Effector memory CD4-positive, alpha-beta T cell (primary cell): ENCODE measurements at regions not wholly inside any gene's neighbourhood (a gene's known extent, or its start where the extent isn't known, plus 50 kb on each side); places are given as distances from the start of the nearest gene placed in this dataset.

ENCODE experiments used
- DNase-seq, 3 donors: peaks; one replicate each; pipeline ENCODE4 v3.0.0-alpha.2; 2020
- H3K27ac ChIP-seq: 2 replicates; pipeline ENCODE4 v1.7.0; 2013; ENCODE audit warnings: mild to moderate bottlenecking, low read length, moderate library complexity; ENCODE audit not compliant: insufficient read depth, poor library complexity, severe bottlenecking
- H3K27me3 ChIP-seq: replicated peaks from 2 replicates; pipeline ENCODE4 v1.7.0; 2013; ENCODE audit warnings: mild to moderate bottlenecking, low read length; ENCODE audit not compliant: insufficient read depth, control insufficient read depth, poor library complexity, severe bottlenecking
- H3K36me3 ChIP-seq: 2 replicates; pipeline ENCODE4 v1.7.0; 2013; ENCODE audit warnings: mild to moderate bottlenecking, low read length, moderate library complexity; ENCODE audit not compliant: control insufficient read depth, insufficient read depth
- H3K4me1 ChIP-seq: 2 replicates; pipeline ENCODE4 v1.7.0; 2013; ENCODE audit warnings: low read length, mild to moderate bottlenecking; ENCODE audit not compliant: control insufficient read depth, insufficient read depth, poor library complexity, severe bottlenecking
- H3K4me3 ChIP-seq: 2 replicates; pipeline ENCODE4 v1.7.0; 2013; ENCODE audit warnings: low read length, low read depth, mild to moderate bottlenecking; ENCODE audit not compliant: insufficient read depth, poor library complexity, severe bottlenecking
- H3K9me3 ChIP-seq: 2 replicates; pipeline ENCODE4 v1.7.0; 2013; ENCODE audit warnings: mild to moderate bottlenecking, low read length, moderate library complexity; ENCODE audit not compliant: control insufficient read depth

DNA sequence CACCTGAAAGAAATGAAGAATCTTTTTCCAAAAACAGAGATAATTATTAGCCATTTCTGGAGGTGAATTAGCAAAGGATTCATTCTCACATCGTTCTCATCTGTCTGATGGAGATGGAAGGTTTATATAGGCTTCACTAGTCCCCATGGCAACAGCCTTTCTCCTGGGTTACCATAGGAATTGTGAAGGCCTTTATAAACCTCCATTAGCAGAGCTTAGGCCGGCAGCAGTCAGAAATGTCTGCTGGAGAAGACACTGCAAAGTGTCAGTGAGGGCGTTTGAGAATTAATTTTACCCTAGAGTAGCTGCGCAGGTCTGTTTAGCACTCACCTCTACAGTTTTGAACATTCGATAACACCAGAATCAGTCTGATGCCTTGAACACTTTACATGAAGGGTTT lies 290.4 kb upstream of the NR4A3 start:
- no peaks in the 10 kb centered on the region for H3K36me3 ChIP-seq
- DNase-seq = no peak
- H3K27ac ChIP-seq = no peak overlapping the region
- H3K9me3 ChIP-seq = no peaks in the 10 kb centered on the region
- H3K4me3 ChIP-seq = no peak overlapping the region
- H3K4me1 ChIP-seq = no peaks in the 10 kb centered on the region
- H3K27me3 ChIP-seq = no peaks in the 10 kb centered on the region

DNA sequence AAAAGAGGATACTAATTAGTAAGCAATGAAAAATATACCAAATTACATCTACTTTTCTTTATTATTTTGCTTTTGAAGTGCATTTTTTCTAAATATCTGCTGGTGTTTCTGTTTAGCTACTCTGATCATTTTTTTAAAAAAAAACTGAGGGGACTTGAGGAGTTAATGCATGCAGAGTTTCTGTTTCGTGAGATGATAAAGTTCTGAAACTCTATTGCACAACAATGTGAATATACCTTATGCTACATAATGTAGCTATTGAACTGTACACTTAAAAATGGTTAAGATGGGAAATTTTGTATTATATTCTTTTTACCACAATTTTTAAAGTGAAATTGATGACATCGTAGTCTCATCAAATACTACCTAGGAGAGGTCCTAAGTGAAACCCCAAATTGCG lies 288.3 kb upstream of the NR4A3 start:
- Histone ChIP-seq H3K4me3 (no peak overlapping the region), H3K27me3 (no peaks in the 10 kb centered on the region), H3K36me3 (no peaks in the 10 kb centered on the region), H3K9me3 (no peaks in the 10 kb centered on the region), H3K27ac (no peak overlapping the region), H3K4me1 (no peaks in the 10 kb centered on the region)
- DNase-seq = no peak

DNA sequence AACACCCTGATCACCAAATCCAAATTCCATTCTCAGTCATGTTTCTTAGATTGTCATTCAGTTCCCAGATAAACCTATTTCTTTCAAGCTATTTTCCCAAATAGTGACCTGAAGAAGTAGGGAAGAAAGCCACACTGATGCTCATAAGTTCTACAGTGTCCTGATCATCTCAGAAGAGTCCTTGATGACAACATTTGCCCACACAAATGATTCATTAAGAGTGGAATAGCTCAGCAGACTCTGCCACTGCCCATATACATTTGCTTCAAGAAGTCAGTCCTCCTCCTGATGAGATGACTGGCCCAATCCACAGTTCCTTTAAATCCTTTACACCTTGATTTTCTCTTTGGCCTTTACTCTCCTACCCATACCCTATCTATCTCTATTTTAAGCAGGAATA lies 283.7 kb upstream of the NR4A3 start:
- Histone ChIP-seq H3K27ac (no peak overlapping the region), H3K36me3 (no peaks in the 10 kb centered on the region), H3K4me3 (no peak overlapping the region), H3K9me3 (no peaks in the 10 kb centered on the region), H3K4me1 (no peaks in the 10 kb centered on the region), H3K27me3 (no peaks in the 10 kb centered on the region)
- DNase-seq = no peak

DNA sequence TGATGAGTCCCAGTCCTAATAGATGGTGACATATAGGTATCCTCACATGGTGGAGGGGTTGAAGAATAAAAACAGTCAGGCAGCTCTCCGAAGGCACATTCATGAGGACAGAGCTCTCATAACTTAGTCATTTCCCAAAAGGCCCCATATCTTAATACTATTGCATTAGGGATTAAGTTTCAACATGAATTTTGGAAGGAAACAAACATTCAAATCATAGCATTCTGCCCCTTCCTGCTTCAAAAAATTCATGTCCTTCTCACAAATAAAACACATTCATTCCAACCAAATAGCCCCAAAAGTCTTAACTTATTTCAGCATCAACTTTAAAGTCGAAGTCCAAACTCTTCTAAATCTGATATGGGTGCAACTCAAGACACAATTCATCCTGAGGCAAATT lies 277.2 kb upstream of the NR4A3 start:
- DNase-seq = no peak
- Histone ChIP-seq H3K4me1 (no peaks in the 10 kb centered on the region), H3K27ac (no peak overlapping the region), H3K36me3 (no peaks in the 10 kb centered on the region), H3K9me3 (no peaks in the 10 kb centered on the region), H3K4me3 (no peak overlapping the region), H3K27me3 (no peaks in the 10 kb centered on the region)

DNA sequence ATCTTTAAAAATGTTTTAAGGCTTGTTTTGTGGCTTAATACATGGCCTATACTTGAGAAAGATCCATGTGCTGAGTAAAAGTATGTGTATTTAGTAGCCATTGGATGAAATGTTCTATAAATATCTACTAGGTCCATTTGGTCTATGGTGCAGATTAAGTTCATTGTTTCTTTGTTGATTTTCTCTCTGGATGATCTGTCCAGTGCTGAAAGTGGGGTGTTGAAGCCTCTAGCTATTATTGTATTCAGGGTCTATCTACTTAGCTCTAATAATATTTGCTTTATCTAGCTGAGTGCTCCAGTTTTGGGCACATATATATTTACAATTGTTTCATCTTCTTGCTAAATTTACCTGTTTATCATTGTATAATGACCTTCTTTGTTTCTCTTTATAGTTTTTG lies 272.2 kb upstream of the NR4A3 start:
- H3K27me3 ChIP-seq = peaks cover 5% of the 10 kb centered on the region
- no peak overlapping the region for H3K4me3 ChIP-seq
- no peak for DNase-seq
- no peak overlapping the region for H3K27ac ChIP-seq
- no peaks in the 10 kb centered on the region for H3K36me3 ChIP-seq
- no peaks in the 10 kb centered on the region for H3K9me3 ChIP-seq
- H3K4me1 ChIP-seq = no peaks in the 10 kb centered on the region

DNA sequence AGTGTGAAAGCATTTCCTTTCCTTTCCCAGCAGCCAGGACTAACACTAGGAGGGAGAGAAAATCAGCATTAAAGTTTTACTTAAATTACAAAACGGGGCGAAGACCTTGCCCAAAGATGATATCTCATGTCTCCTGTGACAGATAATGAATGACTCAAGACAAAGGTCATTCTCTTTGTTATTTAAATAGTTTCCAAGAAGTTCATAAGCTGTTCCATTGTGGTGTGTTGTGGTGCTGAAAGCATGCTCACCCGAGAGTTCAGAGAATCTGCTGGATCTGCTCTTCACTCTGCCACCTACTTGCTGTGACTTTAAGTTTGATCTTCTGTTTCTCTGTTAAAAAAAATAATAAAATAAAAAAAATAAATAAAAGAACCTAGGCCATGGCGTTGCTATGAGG lies 265.9 kb upstream of the NR4A3 start:
- H3K27ac ChIP-seq = no peak overlapping the region
- H3K4me1 ChIP-seq = no peaks in the 10 kb centered on the region
- H3K36me3 ChIP-seq = no peaks in the 10 kb centered on the region
- no peaks in the 10 kb centered on the region for H3K9me3 ChIP-seq
- H3K4me3 ChIP-seq = no peak overlapping the region
- no peak for DNase-seq
- peaks cover 5% of the 10 kb centered on the region for H3K27me3 ChIP-seq

DNA sequence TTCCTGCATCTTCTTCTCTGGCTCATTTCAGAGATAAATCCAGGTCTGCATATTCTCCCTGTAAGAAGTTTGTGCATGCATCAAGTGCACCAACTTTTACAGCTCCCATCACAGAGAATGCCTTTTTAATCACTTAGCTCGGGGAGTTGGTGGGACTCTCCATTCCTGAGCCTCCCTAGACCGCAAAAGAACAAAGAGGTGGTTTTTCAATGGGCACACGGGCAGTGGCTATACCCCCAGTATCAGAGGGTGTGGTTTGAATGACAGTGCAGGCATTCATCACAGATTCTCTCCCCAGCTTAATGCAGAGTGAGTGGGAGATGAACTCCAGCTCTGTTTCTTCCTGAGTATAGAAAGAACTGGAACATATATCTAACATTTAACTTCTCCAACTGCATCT lies 264.7 kb upstream of the NR4A3 start:
- no peaks in the 10 kb centered on the region for H3K4me1 ChIP-seq
- no peaks in the 10 kb centered on the region for H3K9me3 ChIP-seq
- H3K27me3 ChIP-seq = peaks cover 5% of the 10 kb centered on the region
- H3K27ac ChIP-seq = no peak overlapping the region
- no peaks in the 10 kb centered on the region for H3K36me3 ChIP-seq
- DNase-seq = no peak
- no peak overlapping the region for H3K4me3 ChIP-seq

DNA sequence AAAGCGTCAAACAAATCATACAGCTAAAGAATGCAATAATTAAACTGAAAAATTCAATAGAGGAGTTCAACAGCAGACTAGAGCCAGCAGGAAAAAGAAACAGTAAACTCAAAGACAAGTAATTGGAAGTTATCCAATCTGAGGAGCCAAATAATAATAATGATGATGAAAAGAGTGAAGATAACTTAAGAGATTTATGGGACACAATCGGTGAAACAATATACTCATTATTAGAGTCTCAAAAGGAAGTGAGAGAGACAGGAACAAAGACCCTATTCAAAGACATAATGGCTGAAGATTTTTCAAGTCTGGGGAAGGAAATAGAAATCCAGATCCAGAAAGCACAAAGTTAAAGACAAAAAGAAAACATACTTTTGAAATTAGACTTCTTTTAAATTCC lies 263.9 kb upstream of the NR4A3 start:
- Histone ChIP-seq H3K36me3 (no peaks in the 10 kb centered on the region), H3K4me1 (no peaks in the 10 kb centered on the region), H3K27ac (no peak overlapping the region), H3K4me3 (no peak overlapping the region), H3K9me3 (no peaks in the 10 kb centered on the region), H3K27me3 (peaks cover 2% of the 10 kb centered on the region)
- no peak for DNase-seq

DNA sequence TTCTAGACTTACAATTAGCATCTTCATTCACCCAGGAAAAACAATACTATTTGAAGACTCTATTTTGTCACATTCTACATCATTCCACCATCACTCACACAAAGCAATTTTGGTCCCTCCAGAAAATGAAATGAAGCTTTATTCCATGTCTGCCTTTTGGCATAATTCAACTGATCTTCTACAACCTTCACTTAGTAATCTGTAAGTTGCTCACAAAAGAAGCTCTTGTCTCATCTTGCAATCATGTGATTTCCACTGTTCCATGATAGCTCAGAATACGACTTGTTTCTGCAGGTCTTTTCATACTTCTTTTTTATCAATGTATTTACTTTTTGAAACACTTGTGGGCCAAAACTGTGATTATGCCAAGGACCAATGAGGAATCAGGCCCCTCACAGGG lies 261.9 kb upstream of the NR4A3 start:
- Histone ChIP-seq H3K27ac (no peak overlapping the region), H3K36me3 (no peaks in the 10 kb centered on the region), H3K4me1 (no peaks in the 10 kb centered on the region), H3K27me3 (no peaks in the 10 kb centered on the region), H3K4me3 (no peak overlapping the region), H3K9me3 (no peaks in the 10 kb centered on the region)
- DNase-seq = no peak

DNA sequence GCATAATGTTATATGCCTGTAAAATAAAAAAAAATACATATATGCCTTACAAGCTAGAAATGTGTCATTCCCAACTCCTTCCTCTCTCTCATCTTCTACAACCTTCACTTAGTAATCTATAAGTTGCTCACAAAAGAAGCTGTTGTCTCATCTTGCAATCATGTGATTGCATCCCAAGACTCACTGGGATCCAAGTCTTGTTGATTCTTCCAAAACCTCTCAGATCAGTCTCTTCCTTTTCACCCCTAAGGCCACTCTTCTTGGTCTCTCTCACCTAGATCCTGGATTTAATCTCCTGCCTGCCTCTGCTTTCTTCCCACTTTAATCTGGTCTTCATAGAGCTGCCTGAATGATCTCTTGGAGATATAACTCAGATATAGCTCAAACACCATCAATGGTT lies 261.1 kb upstream of the NR4A3 start:
- Histone ChIP-seq H3K4me1 (no peaks in the 10 kb centered on the region), H3K27me3 (no peaks in the 10 kb centered on the region), H3K27ac (no peak overlapping the region), H3K4me3 (no peak overlapping the region), H3K9me3 (no peaks in the 10 kb centered on the region), H3K36me3 (no peaks in the 10 kb centered on the region)
- no peak for DNase-seq

DNA sequence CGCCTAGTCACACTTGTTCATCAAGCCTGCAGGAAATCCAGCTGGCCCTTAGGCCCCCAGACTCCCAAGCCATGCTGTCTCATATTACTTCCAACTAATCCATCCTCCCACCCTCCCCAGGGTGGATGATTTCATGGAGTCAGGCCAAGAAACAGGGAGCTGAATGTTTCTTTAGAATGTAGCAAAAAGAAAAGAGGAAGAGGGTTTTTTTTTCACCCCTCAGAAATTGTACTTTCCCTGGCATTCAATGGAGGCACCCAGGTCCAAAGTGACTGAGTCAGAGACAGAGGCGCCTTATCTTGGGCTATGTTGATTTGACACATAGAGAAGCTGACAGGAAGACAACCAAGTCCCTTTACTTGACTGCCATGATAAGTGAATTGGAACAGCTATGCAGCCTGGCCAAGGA lies 260.2 kb upstream of the NR4A3 start:
- no peak overlapping the region for H3K27ac ChIP-seq
- no peaks in the 10 kb centered on the region for H3K9me3 ChIP-seq
- no peaks in the 10 kb centered on the region for H3K4me1 ChIP-seq
- H3K4me3 ChIP-seq = no peak overlapping the region
- no peaks in the 10 kb centered on the region for H3K27me3 ChIP-seq
- DNase-seq = no peak
- no peaks in the 10 kb centered on the region for H3K36me3 ChIP-seq
